Activated naive CD4-positive, alpha-beta T cell treated with anti-CD3 and anti-CD28 coated beads, Interleukin-2, amount 10 ng/mL, durations not matched to agents 7 days and 5 days (primary cell): ENCODE measurements at regions not wholly inside any gene's neighbourhood (a gene's known extent, or its start where the extent isn't known, plus 50 kb on each side); places are given as distances from the start of the nearest gene placed in this dataset.

ENCODE experiments used
- CTCF ChIA-PET: fragments of 350-600 bp; sonication (Branson Sonifier 250); formaldehyde crosslinking; loops from one replicate; lab custom pipeline; 2021; ENCODE audit warnings: antibody characterized with exemption; lab: Charles Lee
- DNase-seq: peaks from one replicate; pipeline ENCODE4 v3.0.0-alpha.2; 2020
- H3K27ac Mint-ChIP-seq: one replicate; pipeline ENCODE4 v1.8.0; 2021; ENCODE audit warnings: mild to moderate bottlenecking, moderate library complexity, mixed read lengths
- H3K27me3 Mint-ChIP-seq: one replicate; pipeline ENCODE4 v1.8.0; 2021; ENCODE audit warnings: mild to moderate bottlenecking, mixed read lengths
- H3K36me3 Mint-ChIP-seq: one replicate; pipeline ENCODE4 v1.8.0; 2021; ENCODE audit warnings: mixed read lengths
- H3K4me1 Mint-ChIP-seq: one replicate; pipeline ENCODE4 v1.8.0; 2021; ENCODE audit warnings: mixed read lengths
- H3K4me3 Mint-ChIP-seq: one replicate; pipeline ENCODE4 v1.8.0; 2021; ENCODE audit warnings: mild to moderate bottlenecking, moderate library complexity, mixed read lengths
- H3K9me3 Mint-ChIP-seq: one replicate; pipeline ENCODE4 v1.8.0; 2021; ENCODE audit warnings: mixed read lengths

- Mint-ChIP-seq H3K4me3 (no peak overlapping the region), H3K36me3 (no peaks in the 10 kb centered on the region), H3K9me3 (peaks cover 11% of the 10 kb centered on the region), H3K27ac (no peak overlapping the region), H3K27me3 (no peaks in the 10 kb centered on the region), H3K4me1 (no peaks in the 10 kb centered on the region)
- DNase-seq, result no peak
- CTCF ChIA-PET, result no interaction called here
Measured at GRCh38 chr6:92196325-92196724, 1223.0 kb downstream of the EPHA7 start.

- H3K27ac Mint-ChIP-seq, result no peak overlapping the region
- H3K27me3 Mint-ChIP-seq, result no peaks in the 10 kb centered on the region
- CTCF ChIA-PET, result no interaction called here
- H3K4me3 Mint-ChIP-seq, result no peak overlapping the region
- peaks cover 11% of the 10 kb centered on the region for H3K9me3 Mint-ChIP-seq
- H3K4me1 Mint-ChIP-seq, result no peaks in the 10 kb centered on the region
- no peaks in the 10 kb centered on the region for H3K36me3 Mint-ChIP-seq
- no peak for DNase-seq
Measured at GRCh38 chr6:92195796-92196195, 1223.6 kb downstream of the EPHA7 start.

GRCh38 chr6:92188016-92188415 lies 1231.3 kb downstream of the EPHA7 start:
- Mint-ChIP-seq H3K36me3 (no peaks in the 10 kb centered on the region), H3K9me3 (no peaks in the 10 kb centered on the region), H3K4me3 (no peak overlapping the region), H3K27me3 (no peaks in the 10 kb centered on the region), H3K27ac (no peak overlapping the region), H3K4me1 (no peaks in the 10 kb centered on the region)
- CTCF ChIA-PET, result no interaction called here
- no peak for DNase-seq

GRCh38 chr6:92184933-92185332 lies 1234.4 kb downstream of the EPHA7 start:
- H3K27me3 Mint-ChIP-seq, result no peaks in the 10 kb centered on the region
- no peaks in the 10 kb centered on the region for H3K4me1 Mint-ChIP-seq
- no peaks in the 10 kb centered on the region for H3K9me3 Mint-ChIP-seq
- no peaks in the 10 kb centered on the region for H3K36me3 Mint-ChIP-seq
- DNase-seq, result no peak
- CTCF ChIA-PET, result no interaction called here
- no peak overlapping the region for H3K27ac Mint-ChIP-seq
- no peak overlapping the region for H3K4me3 Mint-ChIP-seq

- no peak for DNase-seq
- no peaks in the 10 kb centered on the region for H3K9me3 Mint-ChIP-seq
- H3K27ac Mint-ChIP-seq, result no peak overlapping the region
- H3K4me1 Mint-ChIP-seq, result no peaks in the 10 kb centered on the region
- no peak overlapping the region for H3K4me3 Mint-ChIP-seq
- CTCF ChIA-PET, result no interaction called here
- no peaks in the 10 kb centered on the region for H3K36me3 Mint-ChIP-seq
- H3K27me3 Mint-ChIP-seq, result no peaks in the 10 kb centered on the region
Measured at GRCh38 chr6:92181347-92181746, 1238.0 kb downstream of the EPHA7 start.

- Mint-ChIP-seq H3K9me3 (no peaks in the 10 kb centered on the region), H3K4me3 (no peak overlapping the region), H3K27me3 (no peaks in the 10 kb centered on the region), H3K4me1 (no peaks in the 10 kb centered on the region), H3K36me3 (no peaks in the 10 kb centered on the region), H3K27ac (no peak overlapping the region)
- DNase-seq, result no peak
- CTCF ChIA-PET, result no interaction called here
Measured at GRCh38 chr6:92180090-92180489, 1239.3 kb downstream of the EPHA7 start.

- Mint-ChIP-seq H3K9me3 (peaks cover 3% of the 10 kb centered on the region), H3K27me3 (no peaks in the 10 kb centered on the region), H3K27ac (no peak overlapping the region), H3K4me3 (no peak overlapping the region), H3K36me3 (no peaks in the 10 kb centered on the region), H3K4me1 (no peaks in the 10 kb centered on the region)
- no peak for DNase-seq
- CTCF ChIA-PET, result no interaction called here
Measured at GRCh38 chr6:92176666-92177065, 1242.7 kb downstream of the EPHA7 start.

- no peaks in the 10 kb centered on the region for H3K36me3 Mint-ChIP-seq
- no peak for DNase-seq
- H3K9me3 Mint-ChIP-seq, result peaks cover 3% of the 10 kb centered on the region
- CTCF ChIA-PET, result no interaction called here
- no peaks in the 10 kb centered on the region for H3K27me3 Mint-ChIP-seq
- no peaks in the 10 kb centered on the region for H3K4me1 Mint-ChIP-seq
- no peak overlapping the region for H3K27ac Mint-ChIP-seq
- no peak overlapping the region for H3K4me3 Mint-ChIP-seq
Measured at GRCh38 chr6:92174398-92175073, 1244.8 kb downstream of the EPHA7 start.

- no peaks in the 10 kb centered on the region for H3K36me3 Mint-ChIP-seq
- peaks cover 3% of the 10 kb centered on the region for H3K9me3 Mint-ChIP-seq
- H3K4me3 Mint-ChIP-seq, result no peak overlapping the region
- CTCF ChIA-PET, result no interaction called here
- H3K27ac Mint-ChIP-seq, result no peak overlapping the region
- no peaks in the 10 kb centered on the region for H3K27me3 Mint-ChIP-seq
- no peak for DNase-seq
- no peaks in the 10 kb centered on the region for H3K4me1 Mint-ChIP-seq
Measured at GRCh38 chr6:92169506-92169905, 1249.9 kb downstream of the EPHA7 start.

- Mint-ChIP-seq H3K9me3 (no peaks in the 10 kb centered on the region), H3K4me1 (no peaks in the 10 kb centered on the region), H3K27me3 (no peaks in the 10 kb centered on the region), H3K4me3 (no peak overlapping the region), H3K36me3 (no peaks in the 10 kb centered on the region), H3K27ac (no peak overlapping the region)
- no peak for DNase-seq
- CTCF ChIA-PET, result no interaction called here
Measured at GRCh38 chr6:92166666-92167065, 1252.7 kb downstream of the EPHA7 start.

GRCh38 chr6:92161953-92162352 lies 1257.4 kb downstream of the EPHA7 start:
- Mint-ChIP-seq H3K4me3 (no peak overlapping the region), H3K27ac (no peak overlapping the region), H3K4me1 (no peaks in the 10 kb centered on the region), H3K27me3 (no peaks in the 10 kb centered on the region), H3K9me3 (peaks cover 4% of the 10 kb centered on the region), H3K36me3 (no peaks in the 10 kb centered on the region)
- CTCF ChIA-PET, result no interaction called here
- DNase-seq, result no peak

- H3K27me3 Mint-ChIP-seq, result no peaks in the 10 kb centered on the region
- no peaks in the 10 kb centered on the region for H3K36me3 Mint-ChIP-seq
- H3K4me3 Mint-ChIP-seq, result no peak overlapping the region
- CTCF ChIA-PET, result no interaction called here
- H3K9me3 Mint-ChIP-seq, result peaks cover 9% of the 10 kb centered on the region
- H3K4me1 Mint-ChIP-seq, result no peaks in the 10 kb centered on the region
- no peak for DNase-seq
- H3K27ac Mint-ChIP-seq, result no peak overlapping the region
Measured at GRCh38 chr6:92160226-92160625, 1259.1 kb downstream of the EPHA7 start.

GRCh38 chr6:92159046-92159445 lies 1260.3 kb downstream of the EPHA7 start:
- CTCF ChIA-PET, result no interaction called here
- Mint-ChIP-seq H3K4me1 (no peaks in the 10 kb centered on the region), H3K4me3 (no peak overlapping the region), H3K27ac (no peak overlapping the region), H3K9me3 (peaks cover 9% of the 10 kb centered on the region), H3K36me3 (no peaks in the 10 kb centered on the region), H3K27me3 (no peaks in the 10 kb centered on the region)
- no peak for DNase-seq

- no peak overlapping the region for H3K27ac Mint-ChIP-seq
- no peak for DNase-seq
- no peaks in the 10 kb centered on the region for H3K36me3 Mint-ChIP-seq
- CTCF ChIA-PET, result no interaction called here
- H3K27me3 Mint-ChIP-seq, result no peaks in the 10 kb centered on the region
- H3K4me1 Mint-ChIP-seq, result no peaks in the 10 kb centered on the region
- no peak overlapping the region for H3K4me3 Mint-ChIP-seq
- peaks cover under 1% of the 10 kb centered on the region for H3K9me3 Mint-ChIP-seq
Measured at GRCh38 chr6:92150553-92150952, 1268.8 kb downstream of the EPHA7 start.

GRCh38 chr6:92147246-92147645 lies 1272.1 kb downstream of the EPHA7 start:
- Mint-ChIP-seq H3K27ac (no peak overlapping the region), H3K4me1 (no peaks in the 10 kb centered on the region), H3K36me3 (no peaks in the 10 kb centered on the region), H3K9me3 (no peaks in the 10 kb centered on the region), H3K4me3 (no peak overlapping the region), H3K27me3 (no peaks in the 10 kb centered on the region)
- no peak for DNase-seq
- CTCF ChIA-PET, result no interaction called here

GRCh38 chr6:92139601-92140000 lies 1279.8 kb downstream of the EPHA7 start:
- no peaks in the 10 kb centered on the region for H3K36me3 Mint-ChIP-seq
- DNase-seq, result no peak
- no peak overlapping the region for H3K4me3 Mint-ChIP-seq
- CTCF ChIA-PET, result interaction anchor here (0.6 kb wide), 1 partner anchor 10 kb away, joined by 3 read pairs; no protein-coding TSS in a partner anchor
- H3K27me3 Mint-ChIP-seq, result no peaks in the 10 kb centered on the region
- no peaks in the 10 kb centered on the region for H3K4me1 Mint-ChIP-seq
- no peak overlapping the region for H3K27ac Mint-ChIP-seq
- peaks cover 2% of the 10 kb centered on the region for H3K9me3 Mint-ChIP-seq
